Hematopoietic multipotent progenitor cell treated with erythropoietin and hydrocortisone succinate and interleukin-3 and kit ligand, for 17 days (in vitro differentiated cells): ENCODE measurements at regions not wholly inside any gene's neighbourhood (a gene's known extent, or its start where the extent isn't known, plus 50 kb on each side); places are given as distances from the start of the nearest gene placed in this dataset.
"Not testable (repeated sequence)": the region's sequence is repeated elsewhere in the genome, so short reads cannot be mapped to it uniquely, and the experiment has no call there.

Experiments used
- DNase-seq: peaks from one replicate; pipeline ENCODE4 v3.0.0-alpha.2; 2015; ENCODE audit warnings: low spot score

GRCh38 chr3:22765679-22766078 is 437.4 kb upstream of the UBE2E2 start:
- no peak for DNase-seq

GRCh38 chr3:22777834-22778233 is 425.3 kb upstream of the UBE2E2 start:
- DNase-seq: no peak

- no peak for DNase-seq
Observed at GRCh38 chr3:22779737-22780136, 423.4 kb upstream of the UBE2E2 start.

- DNase-seq: no peak
Observed at GRCh38 chr3:22792533-22792932, 410.6 kb upstream of the UBE2E2 start.

- DNase-seq: no peak
Observed at GRCh38 chr3:22795917-22796316, 407.2 kb upstream of the UBE2E2 start.

GRCh38 chr3:22798461-22798860 is 404.7 kb upstream of the UBE2E2 start:
- no peak for DNase-seq

GRCh38 chr3:22819209-22819608 is 383.9 kb upstream of the UBE2E2 start:
- no peak for DNase-seq

GRCh38 chr3:22835041-22835440 is 368.1 kb upstream of the UBE2E2 start:
- no peak for DNase-seq

- DNase-seq: no peak
Observed at GRCh38 chr3:22836131-22836530, 367.0 kb upstream of the UBE2E2 start.

GRCh38 chr3:22843854-22844253 is 359.3 kb upstream of the UBE2E2 start:
- DNase-seq: no peak

GRCh38 chr3:22846566-22846965 is 356.6 kb upstream of the UBE2E2 start:
- no peak for DNase-seq

- DNase-seq: not testable (repeated sequence)
Observed at GRCh38 chr3:22849583-22849982, 353.5 kb upstream of the UBE2E2 start.

- no peak for DNase-seq
Observed at GRCh38 chr3:22856811-22857210, 346.3 kb upstream of the UBE2E2 start.

- no peak for DNase-seq
Observed at GRCh38 chr3:22858486-22858885, 344.6 kb upstream of the UBE2E2 start.

- no peak for DNase-seq
Observed at GRCh38 chr3:22859618-22860017, 343.5 kb upstream of the UBE2E2 start.

GRCh38 chr3:22861426-22861825 is 341.7 kb upstream of the UBE2E2 start:
- DNase-seq: no peak

- no peak for DNase-seq
Observed at GRCh38 chr3:22862111-22862510, 341.0 kb upstream of the UBE2E2 start.

GRCh38 chr3:22882834-22883233 is 320.3 kb upstream of the UBE2E2 start:
- not testable (repeated sequence) for DNase-seq

GRCh38 chr3:22885039-22885438 is 318.1 kb upstream of the UBE2E2 start:
- no peak for DNase-seq

GRCh38 chr3:22885574-22886341 is 317.4 kb upstream of the UBE2E2 start:
- no peak for DNase-seq

- DNase-seq: no peak
Observed at GRCh38 chr3:22886439-22887068, 316.6 kb upstream of the UBE2E2 start.

- no peak for DNase-seq
Observed at GRCh38 chr3:22887664-22888291, 315.3 kb upstream of the UBE2E2 start.

GRCh38 chr3:22893101-22893500 is 310.0 kb upstream of the UBE2E2 start:
- DNase-seq: no peak
